CD4-positive, alpha-beta memory T cell (primary cell): ENCODE measurements at regions not wholly inside any gene's neighbourhood (a gene's known extent, or its start where the extent isn't known, plus 50 kb on each side); places are given as distances from the start of the nearest gene placed in this dataset.

Experiments used
- CTCF ChIA-PET: fragments of 350-600 bp; sonication (Branson Sonifier 250); formaldehyde crosslinking; loops from one replicate; lab custom pipeline; 2021; ENCODE audit warnings: inconsistent platforms; ENCODE audit not compliant: partially characterized antibody; lab: Charles Lee
- POLR2A ChIA-PET: fragments of 350-600 bp; sonication (Branson Sonifier 250); formaldehyde crosslinking; loops from one replicate; lab custom pipeline; 2021; ENCODE audit not compliant: partially characterized antibody; lab: Charles Lee
- DNase-seq, 5 donors: peaks; one replicate each; pipeline versions ENCODE4 v3.0.0 to v3.0.0-alpha.2; 2020 to 2022; ENCODE audit warnings: mixed read lengths in 1 of 5
- H3K27ac ChIP-seq: one replicate; pipeline ENCODE4 v1.7.0; 2013; ENCODE audit warnings: low read depth, low read length
- H3K27me3 ChIP-seq: 2 replicates; pipeline ENCODE4 v1.7.0; 2013; ENCODE audit warnings: mild to moderate bottlenecking, low read length, moderate library complexity; ENCODE audit not compliant: insufficient read depth
- H3K36me3 ChIP-seq: 2 replicates; pipeline ENCODE4 v1.7.0; 2013; ENCODE audit warnings: mild to moderate bottlenecking, low read length, moderate library complexity; ENCODE audit not compliant: insufficient read depth
- H3K4me1 ChIP-seq: 2 replicates; pipeline ENCODE4 v1.7.0; 2013; ENCODE audit warnings: mild to moderate bottlenecking, low read length, moderate library complexity; ENCODE audit not compliant: insufficient read depth
- H3K4me3 ChIP-seq, 2 donors: one replicate each; pipeline ENCODE4 v1.7.0; 2013; ENCODE audit warnings: low read length in 2 of 2, mild to moderate bottlenecking in 1 of 2
- H3K9me3 ChIP-seq, 2 donors: one replicate each; pipeline ENCODE4 v1.7.0; 2013; ENCODE audit warnings: low read length in 2 of 2, control low read depth in 1 of 2; ENCODE audit not compliant: control insufficient read depth in 1 of 2
- H3K27ac Mint-ChIP-seq, 7 donors: one replicate each; pipeline ENCODE4 v1.8.0; 2020 to 2021; ENCODE audit warnings: mixed read lengths in 7 of 7, mild to moderate bottlenecking in 6 of 7, inconsistent platforms in 3 of 7, moderate library complexity in 3 of 7
- H3K27me3 Mint-ChIP-seq, 2 donors: one replicate each; pipeline ENCODE4 v1.8.0; 2020 to 2021; ENCODE audit warnings: mixed read lengths in 2 of 2
- H3K36me3 Mint-ChIP-seq, 2 donors: one replicate each; pipeline ENCODE4 v1.8.0; 2020 to 2021; ENCODE audit warnings: mixed read lengths in 2 of 2, inconsistent platforms in 1 of 2, mild to moderate bottlenecking in 1 of 2
- H3K4me1 Mint-ChIP-seq, 4 donors: one replicate each; pipeline ENCODE4 v1.8.0; 2020 to 2021; ENCODE audit warnings: mixed read lengths in 4 of 4, mild to moderate bottlenecking in 1 of 4
- H3K4me3 Mint-ChIP-seq, 8 donors: one replicate each; pipeline ENCODE4 v1.8.0; 2020 to 2021; ENCODE audit warnings: mixed read lengths in 8 of 8, mild to moderate bottlenecking in 7 of 8, moderate library complexity in 6 of 8, inconsistent platforms in 3 of 8
- H3K9me3 Mint-ChIP-seq, 8 donors: one replicate each; pipeline ENCODE4 v1.8.0; 2020 to 2021; ENCODE audit warnings: mixed read lengths in 8 of 8, mild to moderate bottlenecking in 5 of 8, inconsistent platforms in 3 of 8, moderate library complexity in 1 of 8
- intact Hi-C: fragments of 100-400 bp; cut with micrococcal nuclease; formaldehyde crosslinking; loops from one replicate; pipeline ENCODE4 v1.15.1; 2023

DNA sequence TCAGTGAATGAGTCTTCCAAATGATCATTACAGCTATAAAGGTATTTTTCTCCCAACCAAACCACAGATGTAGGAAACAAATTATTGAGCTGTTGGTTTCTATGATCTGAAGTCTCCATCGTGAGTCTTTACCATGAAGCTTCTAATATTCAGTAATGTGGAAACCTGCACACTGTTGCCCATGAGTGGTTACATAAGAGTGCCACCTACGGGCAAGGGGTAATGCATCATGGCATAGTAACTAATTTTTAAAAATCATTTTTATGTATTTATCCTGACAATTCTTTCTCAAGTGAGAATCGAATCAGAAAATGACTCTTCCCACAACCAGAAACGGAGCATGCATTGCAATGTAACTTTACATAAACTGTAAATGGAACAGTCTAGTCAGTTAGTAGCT is 282.5 kb upstream of the SMARCA2 start:
- Mint-ChIP-seq H3K9me3 (no peaks in the 10 kb centered on the region), H3K4me3 (no peak overlapping the region), H3K4me1 (no peaks in the 10 kb centered on the region), H3K36me3 (no peaks in the 10 kb centered on the region), H3K27me3 (peaks cover 2 to 6% of the 10 kb centered on the region in 2 donors), H3K27ac (no peak overlapping the region)
- Histone ChIP-seq H3K27me3 (no peaks in the 10 kb centered on the region), H3K36me3 (no peaks in the 10 kb centered on the region), H3K9me3 (no peaks in the 10 kb centered on the region), H3K4me3 (no peak overlapping the region), H3K27ac (no peak overlapping the region), H3K4me1 (no peaks in the 10 kb centered on the region)
- POLR2A ChIA-PET, result no interaction called here
- DNase-seq, result no peak
- CTCF ChIA-PET, result interaction anchor here (1.4 to 2.5 kb wide), 7 partner anchors 9 to 337 kb away, joined by 3 to 9 read pairs (median 5); no protein-coding TSS in a partner anchor
- intact Hi-C loops, result no loop called here

DNA sequence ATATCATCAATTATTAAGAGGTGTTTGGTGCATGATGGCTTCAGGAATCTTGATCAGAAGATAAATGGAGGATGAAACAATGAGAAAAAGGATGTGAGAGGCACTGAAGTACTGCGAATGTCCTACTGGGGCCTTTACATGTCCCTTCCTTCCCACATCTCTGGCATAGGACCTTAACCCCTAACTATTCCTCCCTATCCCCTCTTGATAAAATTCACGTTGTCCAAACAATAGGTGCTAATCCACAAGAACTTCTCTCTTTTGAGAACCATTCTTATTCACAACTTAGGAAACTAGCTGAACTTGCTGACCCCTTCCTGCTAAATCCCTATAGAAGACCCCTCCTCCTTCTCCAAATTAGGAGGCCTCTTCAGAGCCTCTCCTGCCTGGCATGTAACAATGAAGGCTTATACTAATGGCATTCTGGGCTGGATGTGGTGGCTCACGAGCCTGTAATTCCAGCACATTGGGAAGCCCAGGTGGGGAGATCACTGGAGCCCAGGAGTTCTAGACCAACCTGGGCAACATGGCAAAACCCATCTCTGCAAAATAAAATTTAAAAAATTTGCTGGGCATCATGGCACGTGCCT is 276.5 kb upstream of the SMARCA2 start:
- Histone ChIP-seq H3K4me1 (no peaks in the 10 kb centered on the region), H3K4me3 (no peak overlapping the region), H3K27ac (no peak overlapping the region), H3K36me3 (no peaks in the 10 kb centered on the region), H3K9me3 (no peaks in the 10 kb centered on the region), H3K27me3 (no peaks in the 10 kb centered on the region)
- Mint-ChIP-seq H3K4me1 (no peaks in the 10 kb centered on the region), H3K27me3 (peaks cover 0 to 2% of the 10 kb centered on the region in 2 donors), H3K4me3 (no peak overlapping the region), H3K9me3 (no peaks in the 10 kb centered on the region), H3K36me3 (no peaks in the 10 kb centered on the region), H3K27ac (no peak overlapping the region)
- intact Hi-C loops, result no loop called here
- DNase-seq, result no peak
- CTCF ChIA-PET, result no interaction called here
- POLR2A ChIA-PET, result no interaction called here

DNA sequence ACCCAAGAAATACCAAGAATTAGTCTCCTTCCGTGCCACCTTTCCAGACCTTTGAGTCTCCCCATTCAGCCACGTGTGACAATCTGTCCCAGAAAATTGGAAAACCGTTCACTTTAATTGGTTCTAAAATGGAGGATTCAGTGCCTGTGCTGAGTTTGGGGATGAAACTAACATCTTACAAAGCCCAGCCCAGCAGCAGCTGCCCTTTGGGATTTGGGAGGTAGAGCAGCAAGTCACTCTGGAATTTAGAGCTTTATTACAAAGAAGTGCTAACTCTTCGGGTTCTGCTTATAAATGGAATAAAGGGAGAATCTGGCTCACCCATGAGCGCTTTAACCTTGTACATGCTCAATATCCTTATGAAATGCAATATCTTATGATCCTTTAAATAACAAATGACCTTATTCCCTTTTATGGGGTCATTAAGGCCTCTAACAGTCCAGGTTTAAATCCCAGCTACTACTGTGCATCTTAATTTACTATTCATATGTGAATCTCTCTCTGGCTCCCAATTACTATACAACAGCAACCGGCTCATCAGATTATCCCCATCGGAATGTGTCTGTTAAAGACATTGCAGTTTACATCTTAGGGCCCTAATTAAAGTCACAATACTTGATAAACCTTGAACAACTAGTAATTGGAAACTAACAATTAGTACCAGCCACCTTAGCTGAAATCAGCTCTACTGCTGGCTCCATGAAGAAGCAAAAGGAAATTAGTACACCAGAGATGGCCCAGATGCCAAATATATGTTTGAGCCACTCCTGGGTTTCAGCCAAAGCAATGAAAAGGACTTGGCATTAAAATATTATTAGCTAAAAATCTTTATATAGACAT is 271.8 kb upstream of the SMARCA2 start:
- H3K27me3 ChIP-seq, result no peaks in the 10 kb centered on the region
- H3K27ac Mint-ChIP-seq, result no peak overlapping the region
- peaks cover 2 to 3% of the 10 kb centered on the region in 2 donors for H3K27me3 Mint-ChIP-seq
- intact Hi-C loops, result no loop called here
- H3K4me3 Mint-ChIP-seq, result no peak overlapping the region
- H3K36me3 Mint-ChIP-seq, result no peaks in the 10 kb centered on the region
- no peaks in the 10 kb centered on the region for H3K36me3 ChIP-seq
- ChIA-PET CTCF (no interaction called here), POLR2A (no interaction called here)
- no peaks in the 10 kb centered on the region for H3K4me1 ChIP-seq
- H3K4me1 Mint-ChIP-seq, result no peaks in the 10 kb centered on the region
- H3K27ac ChIP-seq, result no peak overlapping the region
- DNase-seq, result no peak
- H3K9me3 ChIP-seq, result no peaks in the 10 kb centered on the region
- H3K9me3 Mint-ChIP-seq, result no peaks in the 10 kb centered on the region
- no peak overlapping the region for H3K4me3 ChIP-seq

DNA sequence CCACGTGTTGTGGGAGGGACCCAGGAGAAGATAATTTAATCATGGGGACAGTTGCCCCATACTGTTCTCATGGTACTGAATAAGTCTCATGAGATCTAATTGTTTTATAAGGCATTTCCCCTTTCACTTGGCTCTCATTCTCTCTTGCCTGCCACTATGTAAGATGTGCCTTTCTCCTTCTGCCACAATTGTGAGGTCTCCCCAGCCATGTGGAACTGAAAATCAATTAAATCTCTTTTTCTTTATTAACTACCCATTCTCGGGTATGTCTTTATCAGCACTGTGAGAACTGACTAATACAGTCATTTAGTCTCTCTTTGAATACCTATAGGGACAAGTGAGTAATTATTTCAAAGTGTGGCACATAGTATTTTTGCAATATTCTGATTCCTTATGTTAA is 269.2 kb upstream of the SMARCA2 start:
- Mint-ChIP-seq H3K27me3 (peaks cover 7 to 9% of the 10 kb centered on the region in 2 donors), H3K4me3 (no peak overlapping the region), H3K27ac (no peak overlapping the region), H3K9me3 (peaks cover 0 to 9% (median 2%) of the 10 kb centered on the region in 8 donors), H3K36me3 (no peaks in the 10 kb centered on the region), H3K4me1 (no peaks in the 10 kb centered on the region)
- ChIA-PET POLR2A (no interaction called here), CTCF (interaction anchor here (2.1 kb wide), 1 partner anchor 13 kb away, joined by 9 read pairs; no protein-coding TSS in a partner anchor)
- Histone ChIP-seq H3K9me3 (no peaks in the 10 kb centered on the region), H3K27me3 (no peaks in the 10 kb centered on the region), H3K4me1 (no peaks in the 10 kb centered on the region), H3K27ac (no peak overlapping the region), H3K4me3 (no peak overlapping the region), H3K36me3 (no peaks in the 10 kb centered on the region)
- intact Hi-C loops, result no loop called here
- no peak for DNase-seq

DNA sequence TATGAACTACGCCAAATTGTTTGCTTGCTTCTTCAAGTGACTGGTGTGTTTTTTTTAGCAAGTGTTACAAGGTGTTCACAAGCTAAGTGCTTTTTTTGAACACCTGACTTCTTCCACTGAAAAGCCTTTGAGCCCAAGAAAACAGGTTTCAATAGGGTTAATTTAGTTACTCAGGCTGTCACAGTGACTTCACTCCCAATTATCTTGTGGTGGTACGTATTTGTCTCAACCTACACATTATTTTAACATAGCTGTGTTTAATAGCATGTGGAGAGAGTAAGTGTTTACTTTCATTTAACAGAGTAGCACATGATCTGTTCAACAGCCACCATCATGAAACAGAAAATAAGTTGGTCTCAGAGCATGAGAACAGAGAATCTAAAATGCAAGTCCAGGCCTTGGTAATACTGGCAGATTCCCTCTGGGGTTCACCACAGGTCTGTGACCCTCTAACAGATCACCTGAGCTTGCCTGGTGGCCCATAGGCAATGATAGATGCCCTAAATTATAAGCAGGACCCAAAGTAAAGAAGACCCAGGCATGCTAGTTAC is 267.7 kb upstream of the SMARCA2 start:
- H3K4me1 Mint-ChIP-seq, result no peaks in the 10 kb centered on the region
- no peak overlapping the region for H3K4me3 Mint-ChIP-seq
- no peaks in the 10 kb centered on the region for H3K36me3 Mint-ChIP-seq
- no peak for DNase-seq
- Histone ChIP-seq H3K36me3 (no peaks in the 10 kb centered on the region), H3K9me3 (no peaks in the 10 kb centered on the region), H3K27me3 (no peaks in the 10 kb centered on the region), H3K27ac (no peak overlapping the region), H3K4me3 (no peak overlapping the region), H3K4me1 (no peaks in the 10 kb centered on the region)
- ChIA-PET CTCF (interaction anchor here (2.1 kb wide), 1 partner anchor 15 kb away, joined by 9 read pairs; no protein-coding TSS in a partner anchor), POLR2A (no interaction called here)
- intact Hi-C loops, result no loop called here
- H3K27me3 Mint-ChIP-seq, result peaks cover 7 to 9% of the 10 kb centered on the region in 2 donors
- peaks cover 0 to 18% (median 11%) of the 10 kb centered on the region in 8 donors for H3K9me3 Mint-ChIP-seq
- no peak overlapping the region for H3K27ac Mint-ChIP-seq

DNA sequence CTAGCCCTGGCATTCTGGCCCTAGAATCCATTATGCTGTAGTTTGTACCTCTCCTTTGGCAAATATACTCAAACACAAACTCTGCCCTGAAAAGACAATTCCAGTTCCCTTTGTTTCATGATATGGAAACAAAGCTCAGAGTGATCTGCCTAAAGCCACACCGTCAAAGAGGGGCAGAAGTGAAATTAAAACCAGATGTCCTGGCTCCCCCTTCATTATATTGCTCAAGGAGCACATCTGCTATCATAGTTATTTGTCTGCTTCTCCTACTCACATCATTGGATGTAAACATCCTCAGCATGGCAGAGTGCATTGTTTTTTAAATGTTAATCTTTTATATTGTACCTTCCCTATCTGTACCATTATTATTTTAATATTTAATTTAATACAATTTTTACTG is 266.7 kb upstream of the SMARCA2 start:
- intact Hi-C loops, result no loop called here
- peaks cover 7 to 9% of the 10 kb centered on the region in 2 donors for H3K27me3 Mint-ChIP-seq
- POLR2A ChIA-PET, result no interaction called here
- peaks cover 0 to 27% (median 17%) of the 10 kb centered on the region in 8 donors for H3K9me3 Mint-ChIP-seq
- Histone ChIP-seq H3K27me3 (no peaks in the 10 kb centered on the region), H3K36me3 (no peaks in the 10 kb centered on the region), H3K27ac (no peak overlapping the region), H3K4me3 (no peak overlapping the region), H3K4me1 (no peaks in the 10 kb centered on the region), H3K9me3 (no peaks in the 10 kb centered on the region)
- no peaks in the 10 kb centered on the region for H3K36me3 Mint-ChIP-seq
- H3K4me1 Mint-ChIP-seq, result no peaks in the 10 kb centered on the region
- no peak for DNase-seq
- H3K27ac Mint-ChIP-seq, result no peak overlapping the region
- CTCF ChIA-PET, result interaction anchor here (1.0 kb wide), 1 partner anchor 12 kb away, joined by 3 read pairs; no protein-coding TSS in a partner anchor
- H3K4me3 Mint-ChIP-seq, result no peak overlapping the region

DNA sequence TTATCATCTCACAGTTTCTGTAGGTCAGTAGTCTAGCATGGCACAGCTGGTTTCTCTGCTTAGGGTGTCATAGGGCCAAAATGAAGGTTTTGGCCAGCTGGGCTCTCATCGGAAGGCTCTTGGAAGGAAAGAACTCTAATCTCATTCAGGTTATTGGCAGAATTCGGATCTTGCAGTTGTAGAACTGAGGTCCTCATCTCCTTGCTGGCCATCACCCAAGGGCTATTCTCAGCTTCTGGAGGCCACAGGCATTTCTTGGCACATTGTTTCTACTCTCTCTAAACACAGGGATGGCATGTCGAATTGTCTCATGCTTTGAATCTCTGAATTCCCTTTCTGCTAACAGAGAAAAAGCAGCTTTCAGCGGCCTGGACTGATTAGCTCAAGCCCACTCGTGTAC is 258.0 kb upstream of the SMARCA2 start:
- Mint-ChIP-seq H3K4me3 (no peak overlapping the region), H3K27me3 (peaks cover 0 to 2% of the 10 kb centered on the region in 2 donors), H3K9me3 (peaks cover 0 to 26% (median 8%) of the 10 kb centered on the region in 8 donors), H3K36me3 (no peaks in the 10 kb centered on the region), H3K27ac (no peak overlapping the region), H3K4me1 (no peaks in the 10 kb centered on the region)
- intact Hi-C loops, result no loop called here
- CTCF ChIA-PET, result no interaction called here
- Histone ChIP-seq H3K27ac (no peak overlapping the region), H3K4me1 (no peaks in the 10 kb centered on the region), H3K9me3 (no peaks in the 10 kb centered on the region), H3K4me3 (no peak overlapping the region), H3K27me3 (no peaks in the 10 kb centered on the region), H3K36me3 (no peaks in the 10 kb centered on the region)
- DNase-seq, result no peak
- POLR2A ChIA-PET, result no interaction called here
